Hippocampal formation (tissue), 2 donors: ENCODE measurements at regions not wholly inside any gene's neighbourhood (a gene's known extent, or its start where the extent isn't known, plus 50 kb on each side); places are given as distances from the start of the nearest gene placed in this dataset.
"Not testable (repeated sequence)": the region's sequence is repeated elsewhere in the genome, so short reads cannot be mapped to it uniquely, and the experiment has no call there.

ENCODE experiments used
- DNase-seq, 2 donors: peaks; one replicate each; lab custom pipeline; 2025; lab: John Stamatoyannopoulos, UW

GRCh38 chr14:97074456-97074855 is 277.3 kb downstream of the VRK1 start:
- no peak for DNase-seq

GRCh38 chr14:97074856-97075255 is 277.7 kb downstream of the VRK1 start:
- DNase-seq: no peak

- peak in 1 of 2 donors; percentile 27 for DNase-seq
Observed at GRCh38 chr14:97077253-97077653, 280.1 kb downstream of the VRK1 start.

GRCh38 chr14:97077687-97078086 is 280.5 kb downstream of the VRK1 start:
- no peak for DNase-seq

GRCh38 chr14:97080991-97081390 is 283.8 kb downstream of the VRK1 start:
- DNase-seq: peak in 1 of 2 donors; percentile 7

GRCh38 chr14:97095269-97095668 is 298.1 kb downstream of the VRK1 start:
- no peak for DNase-seq

GRCh38 chr14:97097296-97097695 is 300.1 kb downstream of the VRK1 start:
- DNase-seq: no peak

GRCh38 chr14:97100306-97100705 is 303.1 kb downstream of the VRK1 start:
- DNase-seq: no peak

- DNase-seq: no peak
Observed at GRCh38 chr14:97101561-97101960, 304.4 kb downstream of the VRK1 start.

GRCh38 chr14:97104029-97104428 is 306.8 kb downstream of the VRK1 start:
- no peak for DNase-seq

- no peak for DNase-seq
Observed at GRCh38 chr14:97106166-97106565, 309.0 kb downstream of the VRK1 start.

GRCh38 chr14:97106609-97107008 is 309.4 kb downstream of the VRK1 start:
- no peak for DNase-seq

- no peak for DNase-seq
Observed at GRCh38 chr14:97107080-97107479, 309.9 kb downstream of the VRK1 start.

GRCh38 chr14:97107760-97108159 is 310.6 kb downstream of the VRK1 start:
- DNase-seq: no peak

GRCh38 chr14:97109234-97109633 is 312.1 kb downstream of the VRK1 start:
- no peak for DNase-seq

GRCh38 chr14:97113339-97113738 is 316.2 kb downstream of the VRK1 start:
- no peak for DNase-seq

GRCh38 chr14:97116546-97116945 is 319.4 kb downstream of the VRK1 start:
- DNase-seq: no peak

- DNase-seq: no peak
Observed at GRCh38 chr14:97117693-97118092, 320.5 kb downstream of the VRK1 start.

- DNase-seq: no peak
Observed at GRCh38 chr14:97120204-97120603, 323.0 kb downstream of the VRK1 start.

GRCh38 chr14:97120611-97121031 is 323.4 kb downstream of the VRK1 start:
- no peak for DNase-seq

GRCh38 chr14:97129639-97130038 is 332.5 kb downstream of the VRK1 start:
- no peak for DNase-seq

GRCh38 chr14:97135847-97136246 is 338.7 kb downstream of the VRK1 start:
- not testable (repeated sequence) for DNase-seq

- DNase-seq: no peak
Observed at GRCh38 chr14:97137705-97138104, 340.5 kb downstream of the VRK1 start.

GRCh38 chr14:97138801-97139200 is 341.6 kb downstream of the VRK1 start:
- DNase-seq: no peak

GRCh38 chr14:97143011-97143410 is 345.8 kb downstream of the VRK1 start:
- DNase-seq: no peak
